ENCODE measurements at regions not wholly inside any gene's neighbourhood (a gene's known extent, or its start where the extent isn't known, plus 50 kb on each side); places are given as distances from the start of the nearest gene placed in this dataset.

DNA sequence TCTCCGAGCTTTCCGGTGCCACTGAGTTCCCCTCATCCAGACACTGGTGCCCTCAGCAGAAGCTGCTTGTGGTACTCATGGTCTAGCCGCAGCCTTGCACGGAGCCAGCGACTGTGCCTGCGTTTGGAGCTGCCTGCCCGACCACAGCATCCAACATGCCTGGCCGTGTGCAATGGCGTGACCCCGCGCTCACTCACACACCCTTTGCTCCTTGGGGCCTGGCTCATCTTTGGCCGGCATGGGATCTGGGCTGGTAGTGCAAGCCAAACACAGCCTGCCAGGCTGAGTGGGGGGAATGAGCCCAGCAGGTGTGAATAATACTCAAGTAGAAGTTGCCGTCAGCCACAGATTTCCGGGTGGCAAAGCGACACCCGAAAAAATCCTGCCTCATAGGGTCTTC, 1178.7 kb upstream of the GBE1 start:
- DNase-seq (ENCODE audit: low read depth) = no peak

DNA sequence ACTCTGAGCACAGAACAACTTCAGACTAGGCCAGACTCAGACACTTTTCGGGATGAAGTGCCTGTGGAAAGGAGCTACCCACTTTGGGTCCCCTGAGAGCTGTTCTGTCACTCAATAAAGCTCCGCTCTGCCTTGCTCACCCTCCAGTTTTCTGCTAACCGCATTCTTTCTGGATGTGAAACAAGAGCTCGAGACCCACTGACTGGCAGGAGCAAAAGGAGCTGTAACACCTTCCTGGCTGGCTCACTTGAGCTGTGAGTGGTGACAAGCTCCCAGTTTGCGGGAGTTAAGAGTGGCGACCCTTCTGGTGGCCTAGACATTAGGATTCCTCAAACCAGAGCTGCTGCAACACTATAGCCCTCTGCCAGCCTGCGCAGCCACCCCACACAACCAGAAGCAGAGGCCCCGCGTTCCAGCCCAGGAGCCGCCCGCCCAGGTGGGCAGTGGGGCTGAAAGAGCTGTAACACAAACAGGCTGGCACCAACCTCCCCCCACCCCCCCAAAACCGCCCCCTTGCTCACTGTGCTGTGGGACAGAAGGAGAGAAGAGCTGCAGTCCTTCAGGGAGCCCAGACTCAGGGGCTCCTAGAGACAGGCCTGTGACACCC, 1178.1 kb upstream of the GBE1 start:
- DNase-seq (ENCODE audit: low read depth) = no peak

DNA sequence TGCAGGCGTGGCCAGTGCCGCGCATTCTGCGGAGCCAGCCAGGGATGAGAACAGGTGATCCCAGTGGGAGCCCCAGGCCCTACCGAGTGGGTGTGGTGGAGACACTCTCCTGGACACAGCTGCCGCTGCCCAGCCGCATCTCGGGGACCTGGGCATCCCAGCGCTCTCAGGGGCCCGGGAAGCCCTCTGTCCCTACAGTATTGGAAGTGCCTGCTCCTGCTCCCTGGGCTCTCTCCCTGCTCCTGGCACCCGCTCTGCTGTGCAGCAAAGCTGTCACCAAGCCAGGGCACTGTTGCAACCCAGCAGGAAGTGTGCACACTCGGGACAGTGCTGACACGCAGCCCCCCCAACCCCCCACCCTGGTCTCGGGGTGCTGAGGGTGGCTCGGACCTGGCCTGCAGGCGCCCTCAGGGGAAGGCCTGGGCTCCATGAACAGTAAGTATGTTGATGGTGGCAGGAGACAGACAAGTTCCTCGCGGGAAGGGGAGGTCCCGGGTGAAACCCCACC, 1177.4 kb upstream of the GBE1 start:
- DNase-seq (ENCODE audit: low read depth) = no peak

DNA sequence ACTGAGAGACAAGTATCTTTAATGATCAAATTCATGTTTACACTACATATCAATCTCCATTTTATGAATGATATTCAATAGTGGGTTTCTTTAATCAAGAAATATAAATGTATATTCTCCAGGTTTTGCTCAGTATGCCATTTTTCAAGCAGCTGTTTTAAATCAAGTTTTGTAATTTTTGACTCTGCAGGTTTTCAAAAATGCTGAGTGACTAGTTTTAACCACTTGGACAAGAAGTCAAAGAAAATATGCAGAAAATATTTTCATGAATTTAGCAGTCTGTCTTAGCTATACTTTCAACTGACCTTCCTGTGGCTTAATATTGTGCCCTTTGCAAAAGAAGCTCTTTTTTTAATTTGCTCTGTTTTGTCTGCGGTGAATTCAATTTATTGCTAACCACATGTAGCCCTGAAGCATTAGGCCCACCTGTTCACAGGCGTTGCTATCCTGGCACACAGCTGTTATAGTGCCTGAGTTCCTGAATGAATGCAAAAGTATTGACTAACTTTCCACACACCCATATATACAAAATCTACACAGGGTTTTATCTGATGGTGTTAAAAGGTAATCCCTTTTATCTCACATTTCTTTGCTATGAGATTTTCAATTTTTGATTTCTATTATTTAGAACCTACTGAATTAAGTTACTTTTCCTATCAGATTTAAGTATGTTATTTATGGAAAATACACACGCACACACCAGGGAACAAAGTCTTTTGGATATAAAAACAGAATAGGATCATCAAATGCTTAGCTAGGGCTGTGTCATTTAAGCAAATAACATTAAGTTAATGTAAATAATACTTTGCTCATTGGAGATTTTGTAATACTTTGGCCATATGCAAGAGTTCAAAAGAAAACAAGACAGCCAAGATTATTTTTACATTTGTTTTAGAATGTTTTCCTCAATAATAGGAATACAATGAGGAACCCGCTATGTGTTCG, 1166.1 kb upstream of the GBE1 start:
- DNase-seq (ENCODE audit: low read depth) = no peak

GRCh38 chr3:82891028-82891427, 1129.6 kb upstream of the GBE1 start:
- no peak for DNase-seq (ENCODE audit: low read depth)

- DNase-seq (ENCODE audit: low read depth) = no peak
These were observed 1121.6 kb upstream of the GBE1 start for GRCh38 chr3:82883072-82883471.

- DNase-seq (ENCODE audit: low read depth) = no peak
These were observed 1114.0 kb upstream of the GBE1 start for GRCh38 chr3:82875401-82875800.

GRCh38 chr3:82839871-82840270, 1078.4 kb upstream of the GBE1 start:
- no peak for DNase-seq (ENCODE audit: low read depth)

DNA sequence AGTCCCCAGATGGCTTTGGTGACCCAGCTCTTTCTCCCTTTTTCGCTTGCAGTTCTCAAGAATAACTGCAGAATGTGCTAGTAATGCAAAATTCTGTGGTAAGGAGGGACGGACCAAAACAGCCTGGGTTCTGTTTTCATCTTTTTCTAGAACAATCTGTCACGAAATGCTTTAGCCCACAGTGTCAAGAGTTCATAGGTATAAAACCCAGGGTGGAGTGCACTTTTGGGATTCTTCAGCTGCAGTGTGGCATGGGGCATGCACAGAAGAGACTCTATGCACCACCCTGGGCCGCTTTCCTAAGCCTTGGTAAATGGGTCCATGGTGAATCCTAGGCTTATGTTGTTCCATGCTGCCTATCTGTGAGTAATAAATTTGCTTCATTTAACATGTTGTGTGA, 1072.7 kb upstream of the GBE1 start:
- no peak for DNase-seq (ENCODE audit: low read depth)

DNA sequence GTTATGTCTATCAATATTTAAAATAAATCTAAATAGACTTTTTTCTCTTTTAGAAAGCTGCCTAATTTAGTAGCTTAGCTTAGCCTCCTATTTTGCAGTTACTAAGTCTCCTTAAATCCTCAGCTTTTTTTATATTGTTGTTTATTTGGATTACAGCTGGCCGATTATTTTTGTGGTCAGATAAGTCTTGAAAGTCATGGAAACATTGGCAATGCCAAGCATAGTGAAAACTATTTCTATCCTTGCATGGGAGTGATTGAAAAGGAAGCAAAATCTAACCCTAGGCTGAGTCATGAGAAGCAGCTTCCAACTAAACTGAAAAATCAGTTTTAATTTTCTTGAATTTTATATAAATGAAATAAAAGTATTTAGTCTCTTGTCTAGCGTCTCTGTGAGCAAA, 1063.0 kb upstream of the GBE1 start:
- DNase-seq (ENCODE audit: low read depth) = no peak

DNA sequence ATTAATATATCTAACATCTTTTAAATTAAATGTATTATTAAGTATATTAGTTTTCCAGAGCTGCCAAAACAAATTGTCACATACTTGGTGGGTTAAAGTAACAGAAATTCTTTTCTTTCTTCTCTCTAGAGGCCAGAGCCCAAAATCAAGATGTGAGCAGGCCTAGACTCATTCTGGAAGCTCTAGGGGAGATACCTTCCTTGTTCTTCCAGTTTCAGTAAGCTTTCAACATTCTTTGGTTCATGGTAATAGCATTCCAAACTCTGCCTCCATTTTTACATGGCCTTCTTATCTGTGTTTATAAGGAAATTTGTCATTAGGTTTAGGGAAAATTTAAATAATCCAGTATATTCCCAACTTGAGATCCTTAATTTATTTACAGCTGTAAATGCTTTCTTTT, 1054.6 kb upstream of the GBE1 start:
- no peak for DNase-seq (ENCODE audit: low read depth)

GRCh38 chr3:82815417-82816058, 1054.1 kb upstream of the GBE1 start:
- no peak for DNase-seq (ENCODE audit: low read depth)

GRCh38 chr3:82814660-82815059, 1053.2 kb upstream of the GBE1 start:
- DNase-seq (ENCODE audit: low read depth) = no peak

GRCh38 chr3:82807781-82808180, 1046.3 kb upstream of the GBE1 start:
- DNase-seq (ENCODE audit: low read depth) = no peak

DNA sequence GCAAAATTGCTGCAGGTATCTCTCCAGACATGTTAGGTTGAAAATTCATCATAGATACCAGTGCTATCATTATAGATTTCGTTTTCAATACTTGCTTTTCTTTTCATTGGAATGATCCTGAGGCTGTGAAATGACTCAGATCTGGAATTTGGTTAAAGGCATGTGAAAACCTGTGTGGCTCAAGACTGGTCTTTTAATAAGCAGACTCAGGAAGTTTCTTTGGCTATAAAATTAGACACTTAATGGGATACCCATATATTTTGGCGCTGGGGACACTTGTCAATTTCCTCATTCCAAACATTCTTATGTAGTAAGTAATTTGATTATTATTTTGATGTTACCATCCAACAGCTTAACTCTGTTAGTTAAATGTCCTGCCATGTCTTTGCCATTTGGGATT, 1041.1 kb upstream of the GBE1 start:
- no peak for DNase-seq (ENCODE audit: low read depth)

DNA sequence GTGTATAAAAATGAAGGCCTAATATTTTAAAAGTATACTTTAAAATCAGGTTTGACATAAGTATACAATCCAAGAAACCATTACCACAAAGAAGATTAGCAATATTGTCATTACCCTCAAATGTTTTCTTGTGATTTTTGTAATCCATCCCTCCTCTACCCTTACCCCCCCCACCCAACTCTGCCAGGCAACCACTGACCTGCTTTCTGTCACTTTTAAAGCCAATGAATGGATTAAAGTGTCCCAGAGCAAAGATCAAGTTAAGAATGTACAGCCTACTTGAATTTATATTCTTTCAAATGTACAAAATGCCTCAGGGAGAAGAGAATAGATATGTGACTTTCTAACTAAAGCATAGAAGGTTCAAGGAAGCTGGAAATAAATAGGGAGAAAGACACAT, 1038.8 kb upstream of the GBE1 start:
- DNase-seq (ENCODE audit: low read depth) = no peak

DNA sequence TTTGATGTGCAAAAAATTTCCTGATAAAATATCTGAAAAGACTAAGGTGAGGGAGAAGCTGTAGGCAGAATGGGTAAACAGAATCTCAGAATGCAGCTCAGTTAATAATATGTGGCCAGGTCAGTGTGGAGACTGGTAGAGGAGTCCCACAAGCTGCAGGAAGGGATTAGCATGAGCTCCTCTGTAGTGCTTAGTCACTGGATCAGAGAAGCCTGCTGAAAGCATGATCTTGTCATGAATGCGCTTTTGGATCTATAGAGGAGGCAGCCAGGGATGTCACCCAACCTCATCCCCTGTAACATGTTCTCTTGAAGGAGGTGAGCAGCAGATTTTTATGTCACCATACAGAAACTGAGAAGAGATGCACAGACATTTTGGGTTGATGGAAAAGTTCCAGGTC, 1035.3 kb upstream of the GBE1 start:
- DNase-seq (ENCODE audit: low read depth) = no peak

- no peak for DNase-seq (ENCODE audit: low read depth)
These were observed 1029.8 kb upstream of the GBE1 start for GRCh38 chr3:82791241-82791640.

GRCh38 chr3:82790307-82791097, 1029.1 kb upstream of the GBE1 start:
- no peak for DNase-seq (ENCODE audit: low read depth)

DNA sequence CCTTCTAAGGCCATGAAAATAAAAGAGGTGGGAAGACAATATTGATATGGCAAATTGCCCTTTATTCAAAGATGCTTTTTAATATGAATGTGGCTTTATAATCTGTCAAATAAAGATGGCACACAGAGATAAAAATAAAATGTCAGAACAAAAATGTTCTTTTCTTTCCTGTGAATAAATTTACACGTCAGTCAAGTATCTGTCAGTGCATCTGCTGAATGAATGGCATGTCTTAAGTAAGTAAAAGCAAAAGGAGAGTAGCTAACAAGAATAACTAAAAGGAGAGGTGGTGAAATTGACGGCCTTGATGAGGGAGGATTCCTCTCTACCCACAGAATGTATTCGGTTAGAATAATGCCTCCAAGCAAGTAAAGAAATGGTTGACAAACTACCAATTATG, 1021.7 kb upstream of the GBE1 start:
- no peak for DNase-seq (ENCODE audit: low read depth)

- DNase-seq (ENCODE audit: low read depth) = no peak
These were observed 1011.8 kb upstream of the GBE1 start for GRCh38 chr3:82773207-82773606.

- no peak for DNase-seq (ENCODE audit: low read depth)
These were observed 1003.1 kb upstream of the GBE1 start for GRCh38 chr3:82764521-82764920.
